Tibial nerve (tissue), 3 donors: ENCODE measurements at regions not wholly inside any gene's neighbourhood (a gene's known extent, or its start where the extent isn't known, plus 50 kb on each side); places are given as distances from the start of the nearest gene placed in this dataset.
A peak's percentile ranks its signal among the peaks of the same experiment; 100 is the strongest.

Experiments
- CTCF ChIP-seq, 5 experiments: fragments of 200-600 bp in 3 of 5; fragments of 450-650 bp in 2 of 5; sonication (generic) in 3 of 5; IDR thresholded peaks; one replicate each; pipeline ENCODE4 v1.5.1; 2016 to 2019; ENCODE audit warnings: antibody characterized with exemption in 5 of 5, mild to moderate bottlenecking in 3 of 5, moderate library complexity in 2 of 5
- POLR2A ChIP-seq, 2 donors: fragments of 450-650 bp; IDR thresholded peaks; one replicate each; pipeline ENCODE4 v1.6.1; 2017; ENCODE audit warnings: antibody characterized with exemption in 2 of 2, mild to moderate bottlenecking in 2 of 2, moderate library complexity in 2 of 2

GRCh38 chr16:26765087-26765486, 301.6 kb upstream of the C16orf82 start:
- TF ChIP-seq CTCF (IDR thresholded peaks at IDR 0.05): peak in 1 of 5 experiments; percentile 26
- TF ChIP-seq POLR2A (IDR thresholded peaks at IDR 0.05): no peak
